ENCODE measurements at regions not wholly inside any gene's neighbourhood (a gene's known extent, or its start where the extent isn't known, plus 50 kb on each side); places are given as distances from the start of the nearest gene placed in this dataset.

DNA sequence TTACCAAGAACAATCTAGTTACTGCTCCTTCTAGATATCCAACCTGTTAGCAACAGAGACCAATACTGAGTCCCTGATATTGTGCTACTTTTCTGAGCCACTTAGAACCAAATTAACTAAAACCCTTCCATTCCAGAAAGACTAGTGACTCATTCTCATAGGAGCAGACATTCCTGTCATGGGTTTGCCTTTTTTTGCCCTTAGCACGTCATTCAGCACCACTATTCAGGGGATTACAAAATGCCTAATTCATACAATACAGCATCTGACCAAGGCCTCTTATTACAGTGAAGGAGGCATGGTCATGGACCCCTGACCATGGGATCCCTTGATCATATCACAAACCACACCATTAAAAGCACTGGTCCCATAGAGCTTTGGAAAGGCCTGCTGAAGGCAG is 123.8 kb upstream of the CXCL13 start:
- no peak overlapping the region for H2BK20ac ChIP-seq (ENCODE audit: low read depth, low read length, poor library complexity, severe bottlenecking)
- H3K4ac ChIP-seq (ENCODE audit: low read depth, low read length), result no peak overlapping the region

More for the DNA sequence above, 123.8 kb upstream of the CXCL13 start:
- Mint-ChIP-seq H3K27ac (no peak overlapping the region), H3K27me3 (ENCODE audit: low read depth) (peaks cover 19% of the 10 kb centered on the region), H3K9me3 (peaks cover 9 to 13% of the 10 kb centered on the region in 2 experiments; a peak in 4 of 5 replicates), H3K4me1 (no peaks in the 10 kb centered on the region), H3K36me3 (ENCODE audit: insufficient read depth in 1 of 3, low read depth in 3 of 3) (no peaks in the 10 kb centered on the region), H3K4me3 (no peak overlapping the region)
- no peak overlapping the region for H3K27ac ChIP-seq (ENCODE audit: insufficient read length, low read depth, low read length)
- no peaks in the 10 kb centered on the region for H3K23me2 ChIP-seq (ENCODE audit: insufficient read length, low read depth, low read length, poor library complexity, severe bottlenecking)
- no CpG with 5 or more reads among the region's 1 CpG for WGBS (ENCODE audit: extremely low coverage, insufficient read length, low lambda C conversion rate)
- no peak overlapping the region for H2AFZ ChIP-seq (ENCODE audit: low read length)
- no peak for DNase-seq
- H3K4me2 ChIP-seq (ENCODE audit: insufficient read depth, insufficient read length, low read length), result no peak overlapping the region
- no peaks in the 10 kb centered on the region for H4K20me1 ChIP-seq (ENCODE audit: control insufficient read depth, insufficient read depth, insufficient read length)
- no peaks in the 10 kb centered on the region for H3K79me1 ChIP-seq (ENCODE audit: insufficient read depth, low read depth, low read length, poor library complexity, severe bottlenecking)
- no peak overlapping the region for H2BK5ac ChIP-seq (ENCODE audit: insufficient read length, low read length)
- H2AK5ac ChIP-seq (ENCODE audit: insufficient read length, low read length), result no peak overlapping the region
- H3K9ac ChIP-seq (ENCODE audit: extremely low read depth, insufficient read length, low read length), result no peak overlapping the region
- no peak overlapping the region for H3K23ac ChIP-seq (ENCODE audit: insufficient read length, low read depth, low read length)
- H3K27me3 ChIP-seq (ENCODE audit: insufficient read depth, low read length), result no peaks in the 10 kb centered on the region
- no peak overlapping the region for H3K14ac ChIP-seq (ENCODE audit: insufficient read depth, low read length)
- no peak overlapping the region for H3K56ac ChIP-seq (ENCODE audit: insufficient read length, low read depth, low read length)
- TF ChIP-seq CTCF (conservative IDR thresholded peaks at IDR 0.05), result no peak
- H3K18ac ChIP-seq (ENCODE audit: insufficient read length, low read depth, low read length), result no peak overlapping the region
- H4K8ac ChIP-seq (replicated peaks; ENCODE audit: insufficient read length, low read depth, low read length), result no peak overlapping the region
- no peak overlapping the region for H2BK15ac ChIP-seq (ENCODE audit: low read depth, low read length)
- H3K4me1 ChIP-seq (ENCODE audit: insufficient read depth, low read length), result no peaks in the 10 kb centered on the region
- no peaks in the 10 kb centered on the region for H3K9me3 ChIP-seq (ENCODE audit: control insufficient read depth, low read depth, low read length)
- no peak overlapping the region for H2BK120ac ChIP-seq (ENCODE audit: low read depth, low read length, poor library complexity, severe bottlenecking)
- H4K5ac ChIP-seq (ENCODE audit: insufficient read length, low read depth, low read length), result no peak overlapping the region
- no peak overlapping the region for H4K91ac ChIP-seq (ENCODE audit: insufficient read length, low read depth, low read length)
- H3K79me2 ChIP-seq (ENCODE audit: insufficient read depth, low read length), result no peaks in the 10 kb centered on the region
- H3T11ph ChIP-seq (ENCODE audit: low read length), result no peak overlapping the region
- H2BK12ac ChIP-seq (ENCODE audit: insufficient read length, low read depth, low read length), result no peak overlapping the region
